COLO668 (cell line): ENCODE measurements at regions not wholly inside any gene's neighbourhood (a gene's known extent, or its start where the extent isn't known, plus 50 kb on each side); places are given as distances from the start of the nearest gene placed in this dataset.
"Not testable (repeated sequence)": the region's sequence is repeated elsewhere in the genome, so short reads cannot be mapped to it uniquely, and the experiment has no call there.

ENCODE experiments used
- DNase-seq: peaks from one replicate; lab custom pipeline; 2025; ENCODE audit not compliant: unreplicated experiment; lab: John Stamatoyannopoulos, UW

DNA sequence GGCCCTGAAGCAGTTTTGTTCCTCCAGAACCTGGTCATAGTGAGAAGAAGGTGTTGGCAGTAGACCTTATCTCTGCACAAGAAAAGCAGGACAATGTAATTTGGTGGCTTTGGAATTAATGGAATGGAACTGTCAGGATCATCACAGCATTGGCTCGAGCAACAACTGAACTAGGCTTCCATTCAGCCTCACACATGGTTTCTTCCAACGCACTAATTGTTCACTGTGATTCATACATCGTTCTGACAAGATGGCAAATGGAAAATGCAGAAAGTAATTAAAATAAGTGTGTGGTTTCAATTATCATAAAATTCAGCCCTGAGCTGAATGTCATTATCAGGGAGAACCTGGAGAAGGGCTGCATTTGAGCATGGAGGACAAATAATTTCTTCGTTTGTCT, 80.6 kb downstream of the MFSD1 start:
- DNase-seq, result no peak

DNA sequence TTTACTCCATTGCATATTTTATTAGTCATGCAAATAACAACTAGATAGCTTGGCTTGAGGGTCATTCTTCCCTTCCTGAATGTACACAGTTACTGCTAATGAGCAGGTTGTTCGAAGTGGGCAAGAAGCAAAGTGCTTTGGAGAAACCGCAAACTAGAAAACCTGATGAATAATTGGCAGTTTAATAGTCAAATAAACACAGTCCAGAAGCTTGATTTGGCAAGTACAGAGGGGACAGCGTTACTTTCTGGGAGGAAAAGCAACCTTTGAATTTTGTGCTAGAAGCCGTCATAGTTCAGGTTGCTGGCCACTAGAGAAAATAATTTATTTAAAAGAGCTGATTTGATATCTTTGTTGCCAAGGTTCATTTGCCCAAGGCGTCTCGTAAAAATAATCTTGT, 94.9 kb downstream of the MFSD1 start:
- DNase-seq, result no peak

- no peak for DNase-seq
Observed at GRCh38 chr3:158906749-158907148, 104.9 kb downstream of the MFSD1 start.

- no peak for DNase-seq
Observed at GRCh38 chr3:158908187-158908734, 106.4 kb downstream of the MFSD1 start.

DNA sequence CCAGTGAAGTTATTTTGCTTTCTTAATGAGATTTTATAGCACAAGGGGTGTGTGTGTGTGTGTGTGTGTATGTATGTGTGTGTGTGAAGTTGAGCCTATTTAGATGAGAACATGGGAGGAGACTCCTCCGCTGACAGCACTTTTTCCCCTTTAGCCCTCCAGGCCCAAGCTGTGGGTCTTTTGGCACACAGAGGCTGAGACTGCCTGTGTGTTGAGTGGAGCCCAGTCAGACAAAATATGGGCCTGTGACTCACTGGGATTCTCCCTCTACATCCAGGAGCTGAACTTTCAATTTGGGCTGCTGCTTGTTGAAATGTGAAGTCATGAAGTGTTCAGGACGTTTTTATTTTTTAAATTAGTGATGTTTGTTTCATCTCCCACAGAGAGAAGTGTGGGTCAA, 108.0 kb downstream of the MFSD1 start:
- no peak for DNase-seq

GRCh38 chr3:158911586-158911985, 109.7 kb downstream of the MFSD1 start:
- peak; percentile 67 for DNase-seq

DNA sequence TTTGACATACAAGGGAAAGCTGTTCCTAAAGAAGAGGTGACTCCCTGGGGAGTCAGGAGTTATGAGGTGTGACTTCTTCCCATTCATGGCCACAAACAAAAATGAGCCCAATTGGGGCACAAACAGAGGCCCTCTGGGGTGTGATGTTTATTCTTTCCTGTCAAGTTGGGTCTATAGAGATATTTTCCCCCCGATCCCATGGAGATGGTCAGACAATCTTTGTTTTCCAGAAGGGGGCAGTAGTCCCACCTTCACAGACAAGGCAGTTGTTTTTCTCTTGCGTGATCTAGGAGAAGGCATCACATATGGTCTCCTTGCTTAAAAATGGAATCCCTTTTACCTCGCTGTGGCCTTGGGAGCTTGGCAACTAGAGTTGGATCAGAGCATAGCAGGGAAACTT, 110.3 kb downstream of the MFSD1 start:
- DNase-seq, result no peak

GRCh38 chr3:158912621-158913020, 110.8 kb downstream of the MFSD1 start:
- no peak for DNase-seq

- no peak for DNase-seq
Observed at GRCh38 chr3:158916111-158916510, 114.3 kb downstream of the MFSD1 start.

GRCh38 chr3:158918008-158918407, 116.2 kb downstream of the MFSD1 start:
- DNase-seq, result peak; percentile 30

DNA sequence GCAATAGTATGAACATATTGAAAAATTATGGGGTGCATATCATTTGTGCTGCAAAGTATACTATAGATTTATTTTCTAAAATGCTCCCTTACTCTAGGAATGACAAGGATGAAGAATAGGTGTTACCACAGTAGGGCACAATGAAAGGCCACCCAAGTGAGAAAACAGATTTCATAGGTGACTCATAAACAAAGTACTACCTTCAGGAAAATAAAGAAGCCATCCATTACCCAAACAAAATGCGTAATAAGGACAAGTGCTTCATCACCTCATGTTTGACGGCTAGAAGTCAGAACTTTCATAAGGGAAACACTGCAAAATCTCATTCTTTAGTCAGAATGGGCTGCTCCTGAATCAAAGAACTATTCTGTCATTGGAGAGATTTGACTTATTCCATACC, 116.6 kb downstream of the MFSD1 start:
- no peak for DNase-seq

- no peak for DNase-seq
Observed at GRCh38 chr3:158920371-158920770, 118.5 kb downstream of the MFSD1 start.

- no peak for DNase-seq
Observed at GRCh38 chr3:158925021-158925420, 123.2 kb downstream of the MFSD1 start.

GRCh38 chr3:158925828-158926494, 124.1 kb downstream of the MFSD1 start:
- no peak for DNase-seq

GRCh38 chr3:158935846-158936245, 134.0 kb downstream of the MFSD1 start:
- DNase-seq, result no peak

DNA sequence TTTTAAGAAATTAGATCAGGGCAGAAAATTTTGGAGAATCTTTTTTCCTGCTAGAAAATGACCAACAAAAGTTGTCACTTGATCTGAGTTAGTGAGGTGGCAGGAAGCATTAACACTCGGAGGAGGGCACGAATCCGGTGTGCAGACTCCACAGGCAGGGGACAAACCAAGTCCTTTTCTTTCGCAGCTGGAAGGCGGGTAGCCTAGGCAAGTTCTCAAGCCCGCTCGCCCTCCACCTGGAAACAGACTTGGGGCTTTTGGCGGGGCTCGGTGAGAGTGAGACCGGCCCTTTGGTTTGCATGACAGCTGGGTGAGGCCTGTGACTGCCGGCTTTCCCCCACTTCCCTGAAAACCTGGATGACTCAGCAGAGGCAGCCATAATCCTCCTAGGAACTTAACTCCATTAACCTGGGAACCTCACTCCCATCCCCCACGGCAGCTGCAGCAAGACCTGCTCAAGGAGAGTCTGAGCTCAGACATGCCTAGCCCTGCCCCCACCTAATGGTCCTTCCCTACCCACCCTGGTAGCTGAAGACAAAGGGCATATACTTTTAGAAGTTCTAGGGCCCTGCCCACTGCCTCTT, 134.8 kb downstream of the MFSD1 start:
- DNase-seq, result no peak

GRCh38 chr3:158950178-158950901, 148.5 kb downstream of the MFSD1 start:
- DNase-seq, result no peak

DNA sequence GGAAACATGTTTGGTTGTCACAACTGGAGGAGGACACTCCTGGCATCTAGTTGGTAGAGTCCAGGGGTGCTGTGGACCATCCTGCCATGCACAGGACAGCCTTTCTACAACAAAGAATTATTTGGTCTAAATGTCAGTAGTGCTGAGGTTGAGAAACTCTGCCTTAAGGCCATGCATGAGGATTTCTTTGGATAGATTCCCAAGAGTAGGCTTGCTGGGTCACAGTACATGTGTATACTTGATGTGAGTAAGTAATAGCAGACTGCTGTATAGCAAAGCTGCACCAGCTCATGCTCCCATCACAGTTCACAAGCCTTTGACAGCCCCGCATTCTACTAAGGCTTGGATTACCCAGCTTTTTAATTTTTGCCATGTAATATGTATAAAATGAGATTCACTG, 151.3 kb downstream of the MFSD1 start:
- DNase-seq, result no peak

GRCh38 chr3:158954420-158954819, 152.6 kb downstream of the MFSD1 start:
- no peak for DNase-seq

DNA sequence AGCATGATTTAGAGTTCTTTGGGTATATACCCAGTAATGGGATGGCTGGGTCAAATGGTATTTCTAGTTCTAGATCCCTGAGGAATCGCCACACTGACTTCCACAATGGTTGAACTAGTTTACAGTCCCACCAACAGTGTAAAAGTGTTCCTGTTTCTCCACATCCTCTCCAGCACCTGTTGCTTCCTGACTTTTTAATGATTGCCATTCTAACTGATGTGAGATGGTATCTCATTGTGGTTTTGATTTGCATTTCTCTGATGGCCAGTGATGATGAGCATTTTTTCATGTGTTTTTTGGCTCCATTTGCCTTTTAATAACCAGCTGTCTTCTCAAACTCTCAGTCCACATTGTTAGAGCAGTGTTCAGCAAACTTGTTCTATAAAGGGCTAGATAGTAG, 155.9 kb downstream of the MFSD1 start:
- not testable (repeated sequence) for DNase-seq

DNA sequence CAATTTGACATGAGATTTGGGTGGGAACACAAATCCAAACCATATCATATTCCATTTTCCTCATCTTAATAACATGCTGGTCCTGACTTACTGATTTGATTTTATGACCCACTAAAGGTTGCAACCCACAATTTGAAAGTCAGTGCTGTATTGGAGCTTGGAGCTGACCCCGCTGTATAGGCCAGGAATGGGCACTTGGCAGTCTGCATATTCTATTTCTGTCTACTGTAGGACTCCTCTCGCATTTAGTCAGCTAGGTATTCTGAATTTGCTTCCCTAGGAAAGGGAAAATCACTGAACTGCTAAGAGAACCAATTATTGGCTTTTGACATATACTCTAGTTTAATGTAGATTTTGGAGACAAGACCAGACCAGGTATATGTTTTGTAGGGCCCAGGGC, 157.0 kb downstream of the MFSD1 start:
- no peak for DNase-seq

GRCh38 chr3:158961471-158961870, 159.6 kb downstream of the MFSD1 start:
- no peak for DNase-seq
